NT2/D1 (cell line): ENCODE measurements at regions not wholly inside any gene's neighbourhood (a gene's known extent, or its start where the extent isn't known, plus 50 kb on each side); places are given as distances from the start of the nearest gene placed in this dataset.

Source experiments
- SUZ12 ChIP-seq: IDR thresholded peaks from 2 replicates; pipeline ENCODE4 v1.6.1; 2011; ENCODE audit not compliant: insufficient read length, insufficient read depth; ENCODE audit errors: extremely low read depth
- YY1 ChIP-seq: IDR thresholded peaks from 2 replicates; pipeline ENCODE4 v1.6.1; 2011; ENCODE audit not compliant: insufficient read length, insufficient read depth

DNA sequence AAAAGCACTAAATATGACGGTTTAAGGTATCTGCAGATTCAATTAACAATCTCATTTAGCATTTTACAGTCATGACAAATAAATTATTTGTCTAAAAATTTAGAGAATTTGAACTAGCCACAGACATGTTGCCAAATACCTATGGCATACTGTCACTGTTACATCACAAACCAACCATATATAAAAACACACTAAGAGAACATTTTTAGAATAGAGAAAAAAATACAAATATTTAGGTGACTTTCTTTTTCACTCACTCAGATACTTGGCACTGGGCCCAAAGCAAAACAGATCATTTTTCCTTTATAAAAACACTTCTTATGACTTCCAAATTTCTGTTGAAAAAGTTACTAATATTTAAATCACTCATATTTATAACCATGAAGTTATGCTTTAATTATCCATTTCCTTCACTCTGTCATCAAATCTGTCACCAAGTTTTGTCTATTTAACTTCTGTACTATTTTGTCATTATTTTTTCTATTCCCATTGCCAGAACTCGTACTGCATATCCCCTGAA, 644.7 kb downstream of the OTOL1 start:
- TF ChIP-seq SUZ12 (no peak), YY1 (no peak)
